HFFc6 (cell line): ENCODE measurements at regions not wholly inside any gene's neighbourhood (a gene's known extent, or its start where the extent isn't known, plus 50 kb on each side); places are given as distances from the start of the nearest gene placed in this dataset.
"Not testable (repeated sequence)": the region's sequence is repeated elsewhere in the genome, so short reads cannot be mapped to it uniquely, and the experiment has no call there.

Source experiments
- DNase-seq: peaks from one replicate; pipeline ENCODE4 v3.0.0-alpha.2; 2018
- H3K27ac Mint-ChIP-seq: 2 replicates; pipeline ENCODE4 v1.8.0; 2020; ENCODE audit warnings: mild to moderate bottlenecking, mixed read lengths
- H3K27me3 Mint-ChIP-seq: 2 replicates; pipeline ENCODE4 v1.8.0; 2021; ENCODE audit warnings: mild to moderate bottlenecking, moderate library complexity, mixed read lengths; ENCODE audit not compliant: insufficient read depth
- H3K36me3 Mint-ChIP-seq: 2 replicates; pipeline ENCODE4 v1.8.0; 2021; ENCODE audit warnings: low read depth, mixed read lengths
- H3K4me1 Mint-ChIP-seq: 2 replicates; pipeline ENCODE4 v1.8.0; 2020; ENCODE audit warnings: low read depth, mixed read lengths
- H3K4me3 Mint-ChIP-seq: 2 replicates; pipeline ENCODE4 v1.8.0; 2020; ENCODE audit warnings: mild to moderate bottlenecking, moderate library complexity, mixed read lengths
- H3K9me3 Mint-ChIP-seq: 2 replicates; pipeline ENCODE4 v1.8.0; 2020; ENCODE audit warnings: mild to moderate bottlenecking, mixed read lengths
- TF ChIP-seq, protein P1 (sequence below): fragments of 200-600 bp; sonication (generic); IDR thresholded peaks from 2 replicates; pipeline ENCODE4 v1.5.0; 2021; ENCODE audit warnings: antibody characterized with exemption, mild to moderate bottlenecking

DNA sequence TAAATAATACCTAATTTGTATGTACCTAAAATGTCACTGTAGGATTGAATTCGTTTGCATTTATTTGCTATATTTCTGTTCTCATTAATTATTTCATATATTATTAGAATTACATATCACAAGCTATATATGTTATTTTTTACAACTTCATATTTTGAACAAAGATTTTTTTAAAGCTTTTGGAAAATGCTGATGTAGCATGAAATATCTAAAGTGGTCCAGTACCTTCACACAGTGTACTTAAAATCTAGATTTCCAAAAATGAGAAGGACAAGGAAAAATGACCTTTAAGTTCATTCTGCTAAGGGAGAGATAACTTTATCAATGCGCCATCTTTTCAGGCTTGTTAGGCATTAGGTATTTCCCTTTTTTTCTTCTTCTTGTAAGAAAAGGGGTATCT, 71.8 kb downstream of the LARP7 start:
- Mint-ChIP-seq H3K9me3 (no peaks in the 10 kb centered on the region), H3K4me1 (peaks cover 7% of the 10 kb centered on the region), H3K27me3 (peaks cover 19% of the 10 kb centered on the region), H3K36me3 (no peaks in the 10 kb centered on the region; the same call in 1 of the 2 replicates), H3K4me3 (no peak overlapping the region), H3K27ac (no peak overlapping the region)
- no peak for DNase-seq
- TF ChIP-seq, protein P1, sequence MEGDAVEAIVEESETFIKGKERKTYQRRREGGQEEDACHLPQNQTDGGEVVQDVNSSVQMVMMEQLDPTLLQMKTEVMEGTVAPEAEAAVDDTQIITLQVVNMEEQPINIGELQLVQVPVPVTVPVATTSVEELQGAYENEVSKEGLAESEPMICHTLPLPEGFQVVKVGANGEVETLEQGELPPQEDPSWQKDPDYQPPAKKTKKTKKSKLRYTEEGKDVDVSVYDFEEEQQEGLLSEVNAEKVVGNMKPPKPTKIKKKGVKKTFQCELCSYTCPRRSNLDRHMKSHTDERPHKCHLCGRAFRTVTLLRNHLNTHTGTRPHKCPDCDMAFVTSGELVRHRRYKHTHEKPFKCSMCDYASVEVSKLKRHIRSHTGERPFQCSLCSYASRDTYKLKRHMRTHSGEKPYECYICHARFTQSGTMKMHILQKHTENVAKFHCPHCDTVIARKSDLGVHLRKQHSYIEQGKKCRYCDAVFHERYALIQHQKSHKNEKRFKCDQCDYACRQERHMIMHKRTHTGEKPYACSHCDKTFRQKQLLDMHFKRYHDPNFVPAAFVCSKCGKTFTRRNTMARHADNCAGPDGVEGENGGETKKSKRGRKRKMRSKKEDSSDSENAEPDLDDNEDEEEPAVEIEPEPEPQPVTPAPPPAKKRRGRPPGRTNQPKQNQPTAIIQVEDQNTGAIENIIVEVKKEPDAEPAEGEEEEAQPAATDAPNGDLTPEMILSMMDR: no peak

DNA sequence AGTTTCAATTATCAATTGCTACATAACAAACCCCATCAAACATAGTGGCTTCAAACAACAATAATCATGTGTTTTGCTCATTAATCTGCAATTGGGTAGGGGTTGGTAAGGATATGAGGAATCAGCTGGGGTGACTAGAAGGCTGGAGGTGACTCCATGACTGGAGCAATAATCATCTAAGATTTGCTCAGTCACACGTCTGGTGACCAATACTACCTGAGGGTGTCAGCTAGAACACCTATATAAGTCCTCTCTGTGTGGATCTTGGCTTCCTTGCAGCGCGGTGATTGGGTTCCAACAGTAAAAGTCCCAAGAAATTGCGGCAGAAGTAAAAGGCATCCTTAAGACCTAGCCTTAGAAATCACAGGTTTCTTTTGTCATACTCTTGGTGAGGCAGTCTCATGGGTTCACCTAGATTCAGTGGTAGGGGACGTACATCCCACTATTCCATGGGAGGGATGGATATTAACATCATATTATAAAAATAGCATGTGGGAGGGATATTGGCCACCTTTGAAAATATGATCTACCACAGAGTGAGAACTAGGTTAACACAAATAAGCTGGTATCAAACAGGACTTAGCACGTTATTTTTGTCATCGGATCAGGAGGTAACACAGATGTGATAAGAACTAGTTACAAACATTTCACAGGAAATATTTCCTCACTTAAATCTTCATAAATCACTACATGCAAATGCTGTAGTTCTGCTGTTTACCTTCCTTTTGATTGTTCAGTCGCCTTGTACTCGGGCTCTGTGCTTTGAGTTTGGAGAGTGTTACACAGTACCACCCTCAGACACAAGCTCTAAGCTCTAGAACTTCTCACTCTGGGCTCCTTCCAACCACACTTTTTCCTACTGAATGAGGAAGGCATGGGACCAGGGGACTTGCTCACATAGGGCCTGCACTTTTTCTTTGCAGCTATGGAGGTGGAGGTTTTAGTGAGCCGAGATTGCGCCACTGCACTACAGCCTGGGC, 78.3 kb downstream of the LARP7 start:
- Mint-ChIP-seq H3K9me3 (no peaks in the 10 kb centered on the region), H3K4me1 (no peaks in the 10 kb centered on the region), H3K36me3 (no peaks in the 10 kb centered on the region), H3K27ac (no peak overlapping the region), H3K4me3 (no peak overlapping the region), H3K27me3 (peaks cover 7% of the 10 kb centered on the region; the same call in 1 of the 2 replicates)
- DNase-seq: no peak
- TF ChIP-seq, protein P1: no peak

DNA sequence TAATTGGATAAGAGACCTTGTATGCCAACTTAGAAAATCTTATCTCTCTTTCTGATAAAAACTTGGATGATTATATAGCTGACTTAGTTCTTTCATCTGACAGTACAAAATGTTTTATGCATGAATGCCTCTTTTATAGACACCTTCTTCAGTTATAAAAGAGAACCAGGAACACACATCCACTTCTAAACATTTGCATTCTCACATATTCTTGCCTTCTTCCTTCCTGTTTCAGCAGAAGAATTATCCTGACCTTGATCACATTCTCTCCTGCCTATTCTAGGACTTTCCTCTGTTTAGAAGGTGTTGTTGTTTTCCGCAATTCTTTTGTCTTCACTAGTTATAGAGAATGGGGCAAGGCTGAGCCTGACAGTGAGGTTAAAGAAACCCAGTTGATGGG, 80.9 kb downstream of the LARP7 start:
- Mint-ChIP-seq H3K27ac (no peak overlapping the region), H3K36me3 (no peaks in the 10 kb centered on the region), H3K4me1 (no peaks in the 10 kb centered on the region), H3K9me3 (no peaks in the 10 kb centered on the region), H3K27me3 (peaks cover 10% of the 10 kb centered on the region), H3K4me3 (no peak overlapping the region)
- TF ChIP-seq, protein P1: no peak
- DNase-seq: no peak

DNA sequence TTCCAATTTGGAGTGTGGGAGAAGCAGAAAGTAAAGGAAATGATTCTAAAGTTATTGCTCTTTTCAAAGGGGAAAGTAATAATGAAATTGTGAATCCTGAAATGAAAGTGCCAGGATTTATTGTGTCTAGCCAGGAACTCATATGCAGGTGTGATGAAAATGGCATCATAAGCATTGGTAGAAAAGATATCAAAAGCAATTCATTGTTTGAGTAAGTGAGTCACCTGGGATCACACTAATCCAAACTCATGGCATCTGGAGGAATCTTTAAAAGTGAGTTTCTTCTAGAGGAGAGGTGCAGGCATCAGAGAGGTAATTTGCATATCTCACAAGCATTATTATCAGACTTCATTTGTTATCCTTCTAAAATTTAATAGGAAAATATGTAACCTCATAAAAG, 84.7 kb downstream of the LARP7 start:
- no peak overlapping the region for H3K27ac Mint-ChIP-seq
- no peaks in the 10 kb centered on the region for H3K36me3 Mint-ChIP-seq
- no peak for DNase-seq
- H3K27me3 Mint-ChIP-seq: peaks cover 12% of the 10 kb centered on the region
- no peaks in the 10 kb centered on the region for H3K4me1 Mint-ChIP-seq
- no peak overlapping the region for H3K4me3 Mint-ChIP-seq
- TF ChIP-seq, protein P1: no peak
- no peaks in the 10 kb centered on the region for H3K9me3 Mint-ChIP-seq

DNA sequence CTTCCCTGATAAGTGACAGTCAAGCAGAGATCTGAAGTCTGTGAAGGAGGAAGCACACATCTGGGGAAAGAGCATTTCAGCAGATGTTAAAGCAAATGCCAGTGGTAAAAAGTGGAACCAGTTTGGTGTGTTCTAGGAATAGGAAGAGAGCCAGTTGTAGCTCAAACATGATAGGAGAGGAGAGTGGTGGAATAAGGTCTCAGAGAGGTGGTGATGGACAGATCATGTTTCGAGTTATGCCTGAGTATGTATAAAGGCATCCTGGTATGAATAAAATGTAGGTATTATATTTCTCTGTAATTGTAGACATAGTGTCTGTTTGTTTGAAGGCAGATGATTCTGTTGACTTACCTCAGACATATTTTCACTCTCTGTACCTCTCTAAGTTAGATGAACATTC, 89.1 kb downstream of the LARP7 start:
- DNase-seq: no peak
- TF ChIP-seq, protein P1: no peak
- no peak overlapping the region for H3K4me3 Mint-ChIP-seq
- no peak overlapping the region for H3K27ac Mint-ChIP-seq
- H3K4me1 Mint-ChIP-seq: no peaks in the 10 kb centered on the region
- H3K36me3 Mint-ChIP-seq: no peaks in the 10 kb centered on the region
- peaks cover 2% of the 10 kb centered on the region; the same call in 1 of the 2 replicates for H3K27me3 Mint-ChIP-seq
- H3K9me3 Mint-ChIP-seq: no peaks in the 10 kb centered on the region

DNA sequence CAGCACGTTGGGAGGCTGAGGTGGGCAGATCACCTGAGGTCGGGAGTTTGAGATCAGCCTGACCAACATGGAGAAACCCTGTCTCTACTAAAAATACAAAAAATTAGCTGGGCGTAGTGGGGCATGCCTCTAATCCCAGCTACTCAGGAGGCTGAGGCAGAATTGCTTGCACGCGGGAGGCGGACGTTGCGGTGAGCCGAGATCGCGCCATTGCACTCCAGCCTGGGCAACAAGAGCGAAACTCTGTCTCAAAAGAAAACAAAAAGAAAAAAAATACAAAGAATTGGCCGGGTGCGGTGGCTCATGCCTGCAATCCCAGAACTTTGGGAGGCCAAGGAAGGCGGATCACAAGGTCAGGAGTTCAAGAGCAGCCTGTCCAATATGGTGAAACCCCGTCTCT, 90.8 kb downstream of the LARP7 start:
- not testable (repeated sequence) for H3K27me3 Mint-ChIP-seq, H3K4me3 Mint-ChIP-seq, H3K4me1 Mint-ChIP-seq, DNase-seq, H3K9me3 Mint-ChIP-seq, H3K27ac Mint-ChIP-seq, H3K36me3 Mint-ChIP-seq
